Effector memory CD4-positive, alpha-beta T cell (primary cell): ENCODE measurements at regions not wholly inside any gene's neighbourhood (a gene's known extent, or its start where the extent isn't known, plus 50 kb on each side); places are given as distances from the start of the nearest gene placed in this dataset.
"Not testable (repeated sequence)": the region's sequence is repeated elsewhere in the genome, so short reads cannot be mapped to it uniquely, and the experiment has no call there.

ENCODE experiments used
- DNase-seq, 3 donors: peaks; one replicate each; pipeline ENCODE4 v3.0.0-alpha.2; 2020
- H3K27ac ChIP-seq: 2 replicates; pipeline ENCODE4 v1.7.0; 2013; ENCODE audit warnings: mild to moderate bottlenecking, low read length, moderate library complexity; ENCODE audit not compliant: insufficient read depth, poor library complexity, severe bottlenecking
- H3K27me3 ChIP-seq: replicated peaks from 2 replicates; pipeline ENCODE4 v1.7.0; 2013; ENCODE audit warnings: mild to moderate bottlenecking, low read length; ENCODE audit not compliant: insufficient read depth, control insufficient read depth, poor library complexity, severe bottlenecking
- H3K36me3 ChIP-seq: 2 replicates; pipeline ENCODE4 v1.7.0; 2013; ENCODE audit warnings: mild to moderate bottlenecking, low read length, moderate library complexity; ENCODE audit not compliant: control insufficient read depth, insufficient read depth
- H3K4me1 ChIP-seq: 2 replicates; pipeline ENCODE4 v1.7.0; 2013; ENCODE audit warnings: low read length, mild to moderate bottlenecking; ENCODE audit not compliant: control insufficient read depth, insufficient read depth, poor library complexity, severe bottlenecking
- H3K4me3 ChIP-seq: 2 replicates; pipeline ENCODE4 v1.7.0; 2013; ENCODE audit warnings: low read length, low read depth, mild to moderate bottlenecking; ENCODE audit not compliant: insufficient read depth, poor library complexity, severe bottlenecking
- H3K9me3 ChIP-seq: 2 replicates; pipeline ENCODE4 v1.7.0; 2013; ENCODE audit warnings: mild to moderate bottlenecking, low read length, moderate library complexity; ENCODE audit not compliant: control insufficient read depth

- H3K27me3 ChIP-seq, H3K27ac ChIP-seq, H3K36me3 ChIP-seq, H3K4me3 ChIP-seq, H3K9me3 ChIP-seq, H3K4me1 ChIP-seq: not testable (repeated sequence)
- DNase-seq, result peak in 1 of 3 donors; percentile 1
Observed at GRCh38 chr9:63450836-63451235, 1834.2 kb downstream of the FOXD4L5 start.

GRCh38 chr9:63425123-63425522, 1859.9 kb downstream of the FOXD4L5 start:
- not testable (repeated sequence) for H3K4me1 ChIP-seq, DNase-seq, H3K36me3 ChIP-seq, H3K9me3 ChIP-seq, H3K27me3 ChIP-seq, H3K4me3 ChIP-seq, H3K27ac ChIP-seq

DNA sequence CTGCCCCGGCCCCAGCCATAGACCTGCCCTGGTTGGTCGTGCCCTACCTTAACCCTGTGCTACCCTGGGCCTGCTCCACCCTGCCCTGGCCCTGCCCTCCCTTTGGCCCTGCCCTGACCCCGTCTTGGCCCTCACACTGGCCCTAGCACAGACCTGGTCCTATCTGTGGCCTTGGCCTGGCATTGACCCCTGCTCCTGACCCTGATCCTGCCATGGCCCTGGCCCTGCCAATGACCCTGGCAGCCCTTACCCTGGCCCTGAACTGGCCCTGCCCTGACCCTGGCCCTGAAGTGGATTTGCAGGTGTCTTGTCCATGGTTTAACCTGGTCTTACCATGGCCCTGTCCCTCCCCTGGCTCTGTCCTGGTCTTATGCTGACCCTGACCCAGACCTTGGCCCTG, 1894.1 kb downstream of the FOXD4L5 start:
- DNase-seq, H3K4me1 ChIP-seq, H3K27me3 ChIP-seq, H3K9me3 ChIP-seq, H3K4me3 ChIP-seq, H3K36me3 ChIP-seq, H3K27ac ChIP-seq: not testable (repeated sequence)

DNA sequence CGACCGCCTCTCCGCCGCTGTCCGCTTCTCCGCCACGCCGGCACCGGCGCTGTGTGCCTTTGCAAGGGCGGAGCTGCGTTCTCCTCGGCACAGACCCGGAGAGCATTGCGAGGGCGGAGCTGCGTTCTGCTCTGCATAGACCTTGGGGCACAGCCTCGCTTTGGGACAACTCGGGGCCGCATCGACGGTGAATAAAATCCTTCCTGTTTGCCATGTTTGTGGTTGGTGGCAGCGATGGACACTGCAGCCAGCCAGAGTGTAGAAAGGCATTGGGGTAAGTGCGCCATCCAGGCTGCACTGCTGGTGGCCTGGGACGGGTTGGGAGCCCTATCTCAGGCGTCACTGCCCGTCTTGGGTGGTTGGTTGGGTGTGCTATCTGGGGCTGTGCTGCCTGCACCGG, 1899.5 kb downstream of the FOXD4L5 start:
- H3K4me3 ChIP-seq, H3K27ac ChIP-seq, DNase-seq, H3K36me3 ChIP-seq, H3K9me3 ChIP-seq, H3K27me3 ChIP-seq, H3K4me1 ChIP-seq: not testable (repeated sequence)

- not testable (repeated sequence) for H3K4me3 ChIP-seq, H3K27me3 ChIP-seq, H3K9me3 ChIP-seq, H3K27ac ChIP-seq, H3K36me3 ChIP-seq, H3K4me1 ChIP-seq, DNase-seq
Observed at GRCh38 chr9:63379864-63380263, 1905.1 kb downstream of the FOXD4L5 start.

GRCh38 chr9:63354219-63354618, 1930.8 kb downstream of the FOXD4L5 start:
- not testable (repeated sequence) for DNase-seq, H3K9me3 ChIP-seq, H3K4me3 ChIP-seq, H3K27me3 ChIP-seq, H3K36me3 ChIP-seq, H3K4me1 ChIP-seq, H3K27ac ChIP-seq

DNA sequence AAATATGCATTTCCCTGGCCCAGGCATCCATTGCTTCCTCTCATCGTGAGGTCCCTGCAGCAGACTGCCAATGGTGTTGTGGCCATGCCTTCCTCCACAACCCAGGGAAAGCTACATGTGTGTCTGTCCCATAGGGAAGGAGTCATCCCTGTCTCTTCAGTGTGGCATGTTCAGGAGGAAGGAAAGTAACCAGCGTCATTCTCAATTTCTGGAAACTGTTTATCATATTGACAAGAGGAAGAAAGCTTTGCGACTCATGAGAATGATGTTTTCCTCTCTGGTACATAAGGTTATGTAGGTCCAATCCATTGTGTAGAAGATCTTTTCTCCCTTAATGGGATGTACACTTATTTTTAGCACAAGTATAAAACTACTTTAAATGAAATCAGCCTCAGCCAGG, 1937.7 kb downstream of the FOXD4L5 start:
- not testable (repeated sequence) for H3K4me1 ChIP-seq, DNase-seq, H3K4me3 ChIP-seq, H3K9me3 ChIP-seq, H3K36me3 ChIP-seq, H3K27ac ChIP-seq, H3K27me3 ChIP-seq

- H3K4me3 ChIP-seq, H3K27ac ChIP-seq, DNase-seq, H3K9me3 ChIP-seq, H3K27me3 ChIP-seq, H3K36me3 ChIP-seq, H3K4me1 ChIP-seq: not testable (repeated sequence)
Observed at GRCh38 chr9:63346310-63347048, 1938.5 kb downstream of the FOXD4L5 start.

DNA sequence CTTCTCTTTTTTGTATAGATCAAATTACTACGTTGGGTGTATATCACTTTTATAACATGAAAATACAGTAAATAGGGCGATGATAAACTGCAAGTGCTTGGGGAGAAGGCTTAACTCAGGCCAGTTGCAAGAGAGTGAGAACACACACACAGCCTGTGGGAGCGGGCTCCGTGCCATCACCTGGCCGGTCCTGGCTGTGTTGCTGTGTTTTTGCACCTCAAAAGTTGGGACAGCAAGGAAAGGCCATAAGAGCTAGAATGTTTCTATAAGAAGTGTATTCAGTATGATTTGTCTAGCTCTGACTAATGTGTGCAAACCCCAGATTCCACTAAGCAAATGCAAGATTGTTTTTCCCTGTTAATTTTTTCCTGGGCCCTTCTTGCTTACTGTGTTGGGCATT, 1940.6 kb downstream of the FOXD4L5 start:
- H3K36me3 ChIP-seq, H3K4me3 ChIP-seq, H3K27ac ChIP-seq, H3K9me3 ChIP-seq, H3K27me3 ChIP-seq, DNase-seq, H3K4me1 ChIP-seq: not testable (repeated sequence)

DNA sequence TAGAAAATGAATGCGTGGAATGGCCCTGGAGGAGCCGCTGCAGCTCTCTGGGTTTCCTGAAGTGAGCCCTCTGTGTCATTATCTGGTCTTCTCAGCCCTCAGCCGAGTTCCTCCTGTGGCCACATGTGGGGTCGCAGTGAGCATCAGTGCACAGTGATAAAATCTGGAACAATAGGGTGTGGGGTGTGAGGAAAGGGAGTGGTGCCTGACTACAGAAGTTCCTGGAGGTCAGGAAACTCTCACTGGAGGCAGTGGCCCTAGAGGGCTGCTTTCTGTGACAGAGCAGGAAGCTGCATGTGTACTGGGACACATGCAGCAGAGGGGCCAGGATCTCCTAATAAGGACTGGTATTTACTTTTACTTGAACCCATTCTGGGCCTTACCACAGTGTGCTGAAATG, 1942.5 kb downstream of the FOXD4L5 start:
- not testable (repeated sequence) for DNase-seq, H3K4me3 ChIP-seq, H3K27me3 ChIP-seq, H3K27ac ChIP-seq, H3K9me3 ChIP-seq, H3K4me1 ChIP-seq, H3K36me3 ChIP-seq
